Fibroblast of villous mesenchyme (primary cell): ENCODE measurements at regions not wholly inside any gene's neighbourhood (a gene's known extent, or its start where the extent isn't known, plus 50 kb on each side); places are given as distances from the start of the nearest gene placed in this dataset.

Experiments used
- DNase-seq: peaks from one replicate; pipeline ENCODE4 v3.0.0-alpha.2; 2010; ENCODE audit warnings: low read depth
- H3K4me3 ChIP-seq: 2 replicates; pipeline ENCODE4 v1.5.1; 2011; ENCODE audit warnings: low read depth, mild to moderate bottlenecking, low read length
- TF ChIP-seq, protein P1 (sequence below): IDR thresholded peaks from 2 replicates; pipeline ENCODE4 v1.5.1; 2012; ENCODE audit warnings: low read depth, mild to moderate bottlenecking, low read length; ENCODE audit not compliant: insufficient read depth

DNA sequence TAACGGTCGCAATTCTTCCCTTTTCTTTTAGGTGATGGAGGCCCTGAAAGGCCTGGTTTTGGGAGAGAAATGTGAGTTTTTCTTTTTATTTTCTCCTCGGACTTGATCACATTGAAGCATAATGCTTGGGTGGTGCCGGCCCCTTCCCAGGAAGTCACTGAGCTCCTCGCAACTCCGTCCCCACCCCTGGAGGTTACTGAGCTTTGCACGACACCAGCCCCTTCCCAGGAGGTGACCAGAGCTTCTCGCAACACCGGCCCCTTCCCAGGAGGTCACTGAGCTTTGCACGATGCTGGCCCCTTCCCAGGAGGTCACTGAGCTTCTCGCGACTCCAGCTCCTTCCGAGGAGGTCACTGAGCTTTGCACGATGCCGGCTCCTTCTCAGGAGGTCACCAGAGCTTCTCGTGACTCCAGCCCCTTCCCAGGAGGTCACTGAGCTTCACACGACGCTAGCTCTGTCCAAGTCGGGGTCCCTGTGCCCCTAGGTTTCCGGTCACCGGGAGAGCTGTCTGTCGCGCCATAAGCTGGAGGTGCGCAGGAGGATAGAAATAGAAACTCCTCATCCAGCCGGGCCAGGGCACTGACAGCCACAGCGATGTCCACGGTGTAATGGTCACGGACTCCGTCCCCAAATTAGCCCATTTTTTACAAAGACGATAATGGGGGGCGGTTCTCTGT, 586.4 kb downstream of the BRD1 start:
- no peak overlapping the region for H3K4me3 ChIP-seq
- TF ChIP-seq, protein P1, sequence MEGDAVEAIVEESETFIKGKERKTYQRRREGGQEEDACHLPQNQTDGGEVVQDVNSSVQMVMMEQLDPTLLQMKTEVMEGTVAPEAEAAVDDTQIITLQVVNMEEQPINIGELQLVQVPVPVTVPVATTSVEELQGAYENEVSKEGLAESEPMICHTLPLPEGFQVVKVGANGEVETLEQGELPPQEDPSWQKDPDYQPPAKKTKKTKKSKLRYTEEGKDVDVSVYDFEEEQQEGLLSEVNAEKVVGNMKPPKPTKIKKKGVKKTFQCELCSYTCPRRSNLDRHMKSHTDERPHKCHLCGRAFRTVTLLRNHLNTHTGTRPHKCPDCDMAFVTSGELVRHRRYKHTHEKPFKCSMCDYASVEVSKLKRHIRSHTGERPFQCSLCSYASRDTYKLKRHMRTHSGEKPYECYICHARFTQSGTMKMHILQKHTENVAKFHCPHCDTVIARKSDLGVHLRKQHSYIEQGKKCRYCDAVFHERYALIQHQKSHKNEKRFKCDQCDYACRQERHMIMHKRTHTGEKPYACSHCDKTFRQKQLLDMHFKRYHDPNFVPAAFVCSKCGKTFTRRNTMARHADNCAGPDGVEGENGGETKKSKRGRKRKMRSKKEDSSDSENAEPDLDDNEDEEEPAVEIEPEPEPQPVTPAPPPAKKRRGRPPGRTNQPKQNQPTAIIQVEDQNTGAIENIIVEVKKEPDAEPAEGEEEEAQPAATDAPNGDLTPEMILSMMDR, result no peak
- DNase-seq, result no peak

DNA sequence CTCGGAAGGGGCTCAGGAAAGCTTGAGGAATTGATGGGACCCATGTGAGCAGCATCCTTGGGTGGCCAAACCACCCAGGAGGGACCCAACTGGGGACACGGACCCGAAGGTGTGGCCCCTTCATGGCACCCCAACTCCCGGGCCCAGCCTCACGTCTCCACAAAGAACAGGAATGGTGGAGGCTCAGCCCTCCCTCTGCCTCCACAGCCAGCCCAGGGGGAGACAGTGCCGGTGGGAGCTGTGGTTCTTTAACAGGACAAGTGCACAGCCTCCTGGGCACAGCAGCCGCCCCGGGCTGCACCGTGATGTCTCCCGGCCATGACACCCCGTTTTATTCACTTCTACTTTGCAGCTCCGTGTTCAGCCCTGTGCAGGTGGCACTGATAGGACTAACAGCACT, 587.2 kb downstream of the BRD1 start:
- TF ChIP-seq, protein P1, result no peak
- no peak overlapping the region for H3K4me3 ChIP-seq
- no peak for DNase-seq

DNA sequence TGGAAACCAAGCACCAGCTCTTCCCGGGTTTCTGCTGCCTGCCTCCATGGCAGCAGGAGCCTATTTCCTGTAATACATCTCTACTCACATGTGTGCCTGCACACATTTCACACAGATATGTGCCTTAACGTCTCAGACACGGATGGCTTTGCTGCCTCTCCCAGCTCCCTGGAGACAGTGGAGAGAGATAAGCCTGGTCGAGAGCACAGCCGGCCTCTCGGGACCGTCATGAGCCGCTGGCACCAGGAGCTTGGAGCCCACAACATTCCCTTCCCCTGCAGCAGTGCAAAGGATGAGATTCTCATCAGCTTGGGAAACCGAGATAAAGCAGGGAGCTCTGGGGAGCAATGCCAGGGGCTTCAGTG, 587.7 kb downstream of the BRD1 start:
- no peak for DNase-seq
- TF ChIP-seq, protein P1, result no peak
- no peak overlapping the region for H3K4me3 ChIP-seq

DNA sequence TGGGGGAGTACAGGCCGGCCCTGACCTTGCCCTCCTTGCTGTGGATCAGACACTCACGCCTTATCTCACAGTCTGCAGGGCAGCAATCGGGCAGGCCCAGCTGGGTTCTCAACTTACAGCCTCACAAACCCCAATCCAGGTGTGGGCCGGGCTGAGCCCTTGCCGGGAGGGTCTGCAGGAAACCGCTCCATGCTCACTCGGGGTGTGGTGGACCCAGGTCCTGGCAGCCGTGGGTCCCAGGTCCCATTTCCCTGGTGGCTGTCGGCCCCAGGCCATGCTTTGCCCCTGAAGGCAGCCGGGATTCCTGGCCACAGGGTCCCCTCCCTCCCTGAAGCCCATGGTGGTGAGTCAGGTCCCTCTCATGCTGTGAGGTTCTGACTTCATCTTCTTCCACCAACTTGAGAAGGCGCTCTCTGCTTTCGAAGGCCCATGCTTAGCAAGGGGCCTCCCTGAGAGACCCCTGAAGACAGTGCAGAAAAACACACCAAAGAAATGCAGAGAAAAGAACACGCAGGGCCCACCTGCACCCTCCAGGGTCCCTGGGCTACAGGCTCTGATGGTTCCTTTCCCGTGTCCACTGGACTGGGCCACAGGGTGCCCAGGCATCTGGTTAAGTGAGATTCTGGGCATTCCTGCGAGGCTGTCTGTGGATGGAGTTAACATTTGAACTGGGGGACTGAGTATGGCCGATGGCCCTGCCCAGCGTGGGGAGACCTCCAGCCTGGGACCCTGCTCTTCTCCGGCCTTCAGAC, 588.2 kb downstream of the BRD1 start:
- DNase-seq, result no peak
- H3K4me3 ChIP-seq, result no peak overlapping the region
- TF ChIP-seq, protein P1, result no peak

DNA sequence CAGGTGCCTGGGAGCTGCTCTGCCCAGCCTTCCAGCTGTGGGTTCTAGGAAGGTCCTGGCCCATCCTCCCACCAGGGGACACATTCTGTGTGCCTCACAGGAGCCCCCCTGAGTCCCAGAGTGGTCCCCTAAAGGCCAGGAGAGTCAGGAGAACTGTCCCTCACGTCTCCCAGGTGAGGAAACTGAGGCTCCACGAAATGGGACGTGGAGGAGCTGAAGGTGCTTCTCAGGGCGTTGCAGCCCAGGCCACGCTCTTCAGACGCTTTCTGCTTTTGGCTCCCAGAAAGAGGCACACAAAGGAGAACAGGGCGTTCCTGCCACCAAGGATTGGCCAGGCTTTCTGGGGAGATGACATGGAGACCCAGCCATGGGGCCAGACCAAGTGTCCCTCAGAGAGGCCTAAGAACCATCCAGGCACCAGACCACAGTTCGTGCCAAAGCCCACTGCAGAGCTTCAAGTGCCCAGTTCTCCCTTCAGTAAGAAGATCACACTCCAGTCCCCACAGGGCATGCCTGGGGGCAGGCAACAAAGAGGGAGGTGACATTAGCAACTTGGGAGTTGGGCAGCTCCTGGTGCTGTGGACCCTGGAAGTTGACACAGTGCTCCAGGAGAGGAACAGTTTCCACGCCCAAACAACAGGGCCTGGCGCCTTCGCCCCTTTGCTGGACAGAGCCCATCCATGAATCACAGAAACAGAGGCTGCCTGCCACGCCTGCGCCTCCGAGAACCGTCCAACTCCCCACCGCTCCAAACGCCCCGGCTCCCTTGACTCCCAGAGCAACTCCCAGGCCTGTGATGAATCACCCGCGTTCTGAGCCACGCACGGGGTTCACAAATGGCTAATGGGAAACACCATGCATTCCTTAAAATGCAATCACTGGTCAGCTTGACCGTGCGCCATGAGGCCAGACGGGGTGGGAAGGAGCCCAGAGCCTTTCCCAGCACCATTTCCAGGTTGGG, 589.2 kb downstream of the BRD1 start:
- H3K4me3 ChIP-seq, result no peak overlapping the region
- DNase-seq, result no peak
- TF ChIP-seq, protein P1, result no peak

DNA sequence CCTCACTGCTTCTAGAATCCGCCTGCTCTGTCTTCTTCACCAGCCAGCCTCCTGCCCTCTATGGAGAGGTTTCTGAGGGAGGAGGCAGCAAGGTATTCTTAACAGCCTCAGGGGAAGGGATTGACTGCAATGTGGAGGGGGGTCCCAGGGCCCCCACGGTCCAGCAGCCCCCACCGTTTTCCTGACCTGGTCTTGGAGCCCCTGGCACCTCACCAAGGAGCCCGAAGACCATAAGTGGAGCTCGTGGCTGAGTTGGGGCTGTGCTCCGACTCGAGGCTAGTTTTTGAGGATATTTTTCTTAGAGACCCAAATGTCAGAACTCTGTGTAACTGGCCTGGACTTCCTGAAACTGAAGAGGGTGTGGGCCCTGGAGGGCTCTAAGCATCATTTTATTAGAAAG, 590.0 kb downstream of the BRD1 start:
- no peak for DNase-seq
- no peak overlapping the region for H3K4me3 ChIP-seq
- TF ChIP-seq, protein P1, result no peak
